Ishikawa (cell line): ENCODE measurements at regions not wholly inside any gene's neighbourhood (a gene's known extent, or its start where the extent isn't known, plus 50 kb on each side); places are given as distances from the start of the nearest gene placed in this dataset.

Experiments used
- CEBPB ChIP-seq: IDR thresholded peaks from 2 replicates; pipeline ENCODE4 v1.6.1; 2012
- CREB1 ChIP-seq: IDR thresholded peaks from 2 replicates; pipeline ENCODE4 v1.6.1; 2012; ENCODE audit warnings: low read depth
- EGR1 ChIP-seq: IDR thresholded peaks from 2 replicates; pipeline ENCODE4 v1.6.1; 2012
- EP300 ChIP-seq: IDR thresholded peaks from 2 replicates; pipeline ENCODE4 v1.6.1; 2012; ENCODE audit warnings: borderline replicate concordance
- FOXM1 ChIP-seq: IDR thresholded peaks from 2 replicates; pipeline ENCODE4 v1.6.1; 2012; ENCODE audit warnings: low read depth, borderline replicate concordance
- MAX ChIP-seq: IDR thresholded peaks from 2 replicates; pipeline ENCODE4 v1.6.1; 2012
- NFIC ChIP-seq: IDR thresholded peaks from 2 replicates; pipeline ENCODE4 v1.6.1; 2012
- RAD21 ChIP-seq: IDR thresholded peaks from 2 replicates; pipeline ENCODE4 v1.6.1; 2012; ENCODE audit warnings: low read depth
- REST ChIP-seq: IDR thresholded peaks from 2 replicates; pipeline ENCODE4 v1.6.1; 2012; ENCODE audit warnings: low read depth, mild to moderate bottlenecking
- TAF1 ChIP-seq: IDR thresholded peaks from 2 replicates; pipeline ENCODE4 v1.6.1; 2012; ENCODE audit warnings: low read depth, mild to moderate bottlenecking
- TCF12 ChIP-seq: IDR thresholded peaks from 2 replicates; pipeline ENCODE4 v1.6.1; 2012; ENCODE audit warnings: low read depth
- TEAD4 ChIP-seq: IDR thresholded peaks from 2 replicates; pipeline ENCODE4 v1.6.1; 2012
- USF1 ChIP-seq: IDR thresholded peaks from 2 replicates; pipeline ENCODE4 v1.6.1; 2012
- YY1 ChIP-seq: IDR thresholded peaks from 2 replicates; pipeline ENCODE4 v1.6.1; 2012; ENCODE audit warnings: low read depth
- ZBTB7A ChIP-seq: IDR thresholded peaks from 2 replicates; pipeline ENCODE4 v1.6.1; 2012; ENCODE audit warnings: low read depth

- TF ChIP-seq NFIC (no peak), USF1 (no peak), TAF1 (no peak), CREB1 (no peak), YY1 (no peak), EGR1 (no peak), RAD21 (no peak), FOXM1 (no peak)
Measured at GRCh38 chr2:134173338-134174016, 80.4 kb upstream of the MGAT5 start.

- no peak for TF ChIP-seq ZBTB7A
- no peak for TF ChIP-seq EP300
- TF ChIP-seq TCF12, result no peak
- TF ChIP-seq NFIC, result no peak
- no peak for TF ChIP-seq USF1
- no peak for TF ChIP-seq EGR1
- TF ChIP-seq REST, result no peak
- TF ChIP-seq RAD21, result no peak
- no peak for TF ChIP-seq TEAD4
- no peak for TF ChIP-seq YY1
Measured at GRCh38 chr2:134174711-134175110, 79.2 kb upstream of the MGAT5 start.

GRCh38 chr2:134175834-134176233 is 78.0 kb upstream of the MGAT5 start:
- no peak for TF ChIP-seq TAF1
- no peak for TF ChIP-seq EGR1
- TF ChIP-seq CEBPB, result no peak
- TF ChIP-seq FOXM1, result no peak
- no peak for TF ChIP-seq MAX
- no peak for TF ChIP-seq RAD21
- TF ChIP-seq YY1, result no peak
- TF ChIP-seq CREB1, result no peak
- no peak for TF ChIP-seq USF1
- TF ChIP-seq ZBTB7A, result no peak
- TF ChIP-seq NFIC, result no peak
- TF ChIP-seq TEAD4, result no peak
- no peak for TF ChIP-seq TCF12
- TF ChIP-seq EP300, result no peak

- TF ChIP-seq NFIC (peak; percentile 93), TCF12 (peak; percentile 94), CEBPB (peak; percentile 80), ZBTB7A (no peak), USF1 (peak; percentile 68), MAX (peak; percentile 54), CREB1 (no peak), YY1 (peak; percentile 74), RAD21 (no peak), TEAD4 (peak; percentile 93), EP300 (peak; percentile 93), FOXM1 (peak; percentile 86)
Measured at GRCh38 chr2:134177351-134177931, 76.4 kb upstream of the MGAT5 start.

- TF ChIP-seq RAD21 (no peak), USF1 (0 out of 2 replicates have a peak, but pooled peaks have one; percentile 13)
Measured at GRCh38 chr2:134178138-134178877, 75.6 kb upstream of the MGAT5 start.

- no peak for TF ChIP-seq EP300
- TF ChIP-seq TEAD4, result no peak
- TF ChIP-seq TCF12, result no peak
- no peak for TF ChIP-seq CEBPB
- TF ChIP-seq YY1, result no peak
- TF ChIP-seq USF1, result no peak
- no peak for TF ChIP-seq TAF1
- TF ChIP-seq CREB1, result no peak
- no peak for TF ChIP-seq REST
Measured at GRCh38 chr2:134181219-134181618, 72.7 kb upstream of the MGAT5 start.
